Naive B cell (primary cell): ENCODE measurements at regions not wholly inside any gene's neighbourhood (a gene's known extent, or its start where the extent isn't known, plus 50 kb on each side); places are given as distances from the start of the nearest gene placed in this dataset.
A peak's percentile ranks its signal among the peaks of the same experiment; 100 is the strongest.

Experiments
- ATAC-seq, 2 donors: fragments of 150-1000 bp; cut with Tn5 transposase; 2 replicates each; pipeline ENCODE4 v1.10.0; 2021; ENCODE audit warnings: low read depth in 2 of 2, mild to moderate bottlenecking in 2 of 2, moderate library complexity in 2 of 2
- DNase-seq: peaks from one replicate; pipeline ENCODE4 v3.0.0; 2022
- H3K27ac Mint-ChIP-seq, 6 donors: one replicate each; pipeline ENCODE4 v1.8.0; 2020 to 2022; ENCODE audit warnings: mild to moderate bottlenecking in 6 of 6, mixed read lengths in 6 of 6, moderate library complexity in 5 of 6, inconsistent platforms in 2 of 6
- H3K27me3 Mint-ChIP-seq, 3 donors: one replicate each; pipeline ENCODE4 v1.8.0; 2021 to 2022; ENCODE audit warnings: mixed read lengths in 3 of 3, mild to moderate bottlenecking in 1 of 3
- H3K36me3 Mint-ChIP-seq, 2 donors: one replicate each; pipeline ENCODE4 v1.8.0; 2020 to 2022; ENCODE audit warnings: mixed read lengths in 2 of 2, inconsistent platforms in 1 of 2, mild to moderate bottlenecking in 1 of 2
- H3K4me1 Mint-ChIP-seq, 3 donors: one replicate each; pipeline ENCODE4 v1.8.0; 2020 to 2022; ENCODE audit warnings: mixed read lengths in 3 of 3, inconsistent platforms in 1 of 3, mild to moderate bottlenecking in 1 of 3, moderate library complexity in 1 of 3
- H3K4me3 Mint-ChIP-seq, 8 donors: one replicate each; pipeline ENCODE4 v1.8.0; 2020 to 2022; ENCODE audit warnings: mild to moderate bottlenecking in 8 of 8, mixed read lengths in 8 of 8, moderate library complexity in 8 of 8, inconsistent platforms in 2 of 8
- H3K9me3 Mint-ChIP-seq, 7 donors: one replicate each; pipeline ENCODE4 v1.8.0; 2020 to 2022; ENCODE audit warnings: mixed read lengths in 7 of 7, mild to moderate bottlenecking in 5 of 7, inconsistent platforms in 2 of 7, moderate library complexity in 1 of 7

DNA sequence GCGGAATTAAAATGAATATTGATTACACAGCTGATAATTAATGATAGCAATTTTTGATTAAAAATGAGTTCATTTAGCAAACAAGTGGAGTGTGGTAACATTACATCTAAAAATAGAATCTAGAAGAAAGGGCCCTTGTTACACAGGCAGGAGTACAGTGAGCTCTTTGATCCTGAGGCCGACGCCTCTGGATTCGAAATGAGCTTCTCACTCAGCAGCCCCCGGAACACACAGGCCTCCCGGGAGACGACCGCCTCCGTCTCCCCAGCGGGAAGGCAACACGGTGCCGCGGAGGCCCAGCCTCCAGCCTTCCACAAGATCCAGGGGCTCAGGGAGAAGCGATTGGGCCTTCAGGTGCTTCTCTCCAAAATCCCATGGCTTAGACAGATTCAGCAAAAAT is 379.1 kb downstream of the BRD1 start:
- ATAC-seq, result no peak
- Mint-ChIP-seq H3K9me3 (peaks cover 0 to 4% (median 0%) of the 10 kb centered on the region in 7 donors), H3K4me3 (no peak overlapping the region), H3K27ac (no peak overlapping the region), H3K4me1 (peaks cover 0 to 6% (median 0%) of the 10 kb centered on the region in 3 donors), H3K36me3 (no peaks in the 10 kb centered on the region), H3K27me3 (peaks cover 19 to 41% (median 20%) of the 10 kb centered on the region in 3 donors)
- DNase-seq, result no peak

DNA sequence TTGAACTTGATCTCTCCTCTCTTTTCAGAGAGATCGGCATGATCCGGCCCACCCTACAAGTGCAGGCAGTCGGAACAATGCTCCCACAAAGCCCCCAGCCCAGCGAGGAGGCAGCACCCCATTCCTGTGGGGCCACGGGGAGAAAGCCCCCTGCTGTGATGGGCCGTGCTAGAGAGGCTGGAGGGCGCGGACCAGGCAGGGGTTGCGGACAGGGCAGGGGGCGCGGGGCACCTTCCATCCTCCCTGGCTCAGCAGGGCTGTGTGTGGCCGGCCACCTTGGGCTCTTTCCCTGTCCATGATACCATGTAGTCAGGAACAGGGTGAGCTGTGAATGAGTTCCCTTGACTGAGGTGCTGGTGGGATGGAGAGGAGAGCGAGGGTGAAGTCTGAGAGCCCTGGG is 379.8 kb downstream of the BRD1 start:
- Mint-ChIP-seq H3K9me3 (peaks cover 0 to 4% (median 0%) of the 10 kb centered on the region in 7 donors), H3K36me3 (no peaks in the 10 kb centered on the region), H3K27me3 (peaks cover 19 to 41% (median 20%) of the 10 kb centered on the region in 3 donors), H3K27ac (no peak overlapping the region), H3K4me1 (peaks cover 0 to 6% (median 0%) of the 10 kb centered on the region in 3 donors), H3K4me3 (no peak overlapping the region)
- ATAC-seq (no peak), DNase-seq (no peak)

DNA sequence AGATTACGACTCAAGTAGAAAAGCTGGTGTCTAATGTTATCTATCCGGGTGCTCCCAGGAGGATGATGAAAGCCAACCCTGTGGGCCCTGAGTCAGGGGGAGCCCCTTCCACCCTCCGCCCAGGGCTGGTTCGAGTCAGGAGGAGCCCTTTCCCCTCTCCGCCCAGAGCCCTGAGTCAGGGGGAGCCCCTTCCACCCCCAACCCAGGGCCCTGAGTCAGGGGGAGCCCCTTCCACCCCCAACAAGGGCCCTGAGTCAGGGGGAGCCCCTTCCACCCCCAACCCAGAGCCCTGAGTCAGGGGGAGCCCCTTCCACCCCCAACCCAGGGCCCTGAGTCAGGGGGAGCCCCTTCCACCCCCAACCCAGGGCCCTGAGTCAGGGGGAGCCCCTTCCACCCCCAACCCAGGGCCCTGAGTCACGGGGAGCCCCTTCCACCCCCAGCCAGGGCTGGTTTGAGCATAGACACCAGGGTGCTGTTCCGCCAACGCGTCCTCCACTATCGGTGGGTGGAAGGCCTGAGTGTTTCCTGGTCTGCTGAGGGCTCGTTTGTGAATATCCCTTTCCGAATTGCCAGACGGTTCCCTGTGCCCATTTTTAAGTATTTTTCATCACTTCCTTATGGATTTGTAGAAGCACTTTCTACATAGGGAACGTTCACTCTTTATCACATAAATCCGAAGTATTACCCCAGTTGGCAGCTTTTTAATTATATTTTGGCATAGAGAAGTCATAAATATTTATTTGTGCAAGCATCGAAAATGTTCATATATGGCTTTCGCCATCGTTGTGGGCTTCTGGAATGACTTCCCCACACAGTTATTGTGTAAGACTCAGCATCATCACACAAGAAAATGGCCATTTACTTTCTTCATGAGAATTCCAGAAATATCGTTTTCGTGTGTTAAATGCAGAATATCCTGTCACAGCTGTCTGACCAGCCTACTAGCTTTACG is 380.6 kb downstream of the BRD1 start:
- Mint-ChIP-seq H3K4me1 (peaks cover 0 to 6% (median 0%) of the 10 kb centered on the region in 3 donors), H3K9me3 (peaks cover 0 to 4% (median 0%) of the 10 kb centered on the region in 7 donors)

DNA sequence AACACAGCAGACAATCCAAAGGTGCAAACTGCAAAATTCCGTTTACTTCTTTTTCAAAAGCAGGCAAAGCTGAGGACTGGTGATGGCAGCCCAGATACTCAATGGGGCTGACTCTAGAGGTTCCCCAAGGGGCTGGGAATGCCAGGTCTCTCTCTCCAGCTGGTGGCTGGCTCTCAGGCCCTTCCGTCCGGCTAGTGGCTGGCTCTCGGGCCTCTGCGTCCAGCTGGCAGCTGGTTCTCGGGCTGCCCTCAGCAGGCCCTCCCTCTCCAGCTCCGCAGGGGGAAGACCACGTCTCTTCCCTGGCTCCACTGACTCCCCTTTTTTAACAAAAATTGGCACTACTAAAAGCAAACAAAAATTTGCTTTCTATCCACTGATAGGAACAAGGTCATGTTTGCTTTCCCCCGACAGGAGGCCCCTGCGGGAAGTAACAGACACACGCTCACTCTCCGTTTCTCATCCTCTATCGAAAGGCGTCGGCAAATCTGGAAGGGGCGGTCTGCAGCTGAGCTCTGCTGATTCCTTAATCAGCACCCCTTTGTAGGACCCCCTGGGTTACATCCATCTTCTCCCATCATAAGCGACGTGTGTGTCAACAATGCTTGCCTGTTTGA is 381.4 kb downstream of the BRD1 start:
- DNase-seq, result no peak
- H3K36me3 Mint-ChIP-seq, result no peaks in the 10 kb centered on the region
- H3K4me3 Mint-ChIP-seq, result no peak overlapping the region
- peaks cover 0 to 4% (median 0%) of the 10 kb centered on the region in 7 donors for H3K9me3 Mint-ChIP-seq
- H3K4me1 Mint-ChIP-seq, result peaks cover 0 to 6% (median 0%) of the 10 kb centered on the region in 3 donors
- peaks cover 19 to 42% (median 20%) of the 10 kb centered on the region in 3 donors for H3K27me3 Mint-ChIP-seq
- ATAC-seq, result no peak
- no peak overlapping the region for H3K27ac Mint-ChIP-seq

More for the DNA sequence above, 380.6 kb downstream of the BRD1 start:
- no peak overlapping the region for H3K4me3 Mint-ChIP-seq
- ATAC-seq (no peak), DNase-seq (peak; percentile 5)
- H3K36me3 Mint-ChIP-seq, result no peaks in the 10 kb centered on the region
- H3K27me3 Mint-ChIP-seq, result peaks cover 19 to 41% (median 20%) of the 10 kb centered on the region in 3 donors
- H3K27ac Mint-ChIP-seq, result no peak overlapping the region

DNA sequence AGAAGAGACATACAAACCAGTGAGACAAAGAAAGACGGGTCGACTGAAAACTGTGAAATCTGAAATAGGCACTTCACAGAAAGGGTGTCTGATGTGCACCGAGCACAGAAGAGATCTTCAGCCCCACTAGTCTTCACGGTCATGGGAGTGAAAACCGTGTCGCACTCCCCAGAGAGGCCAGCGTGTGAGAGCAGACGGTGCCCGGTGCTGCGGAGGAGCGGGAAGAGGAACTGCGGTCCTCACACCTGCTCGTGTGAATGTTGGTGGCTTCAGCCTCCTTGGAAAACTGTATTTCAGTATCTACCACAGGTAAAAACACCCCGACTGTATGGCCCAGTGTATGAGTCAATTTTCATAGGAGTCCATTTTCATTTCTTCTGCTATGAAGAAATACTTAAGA is 382.9 kb downstream of the BRD1 start:
- Mint-ChIP-seq H3K27ac (no peak overlapping the region), H3K4me3 (no peak overlapping the region), H3K4me1 (peaks cover 0 to 2% (median 0%) of the 10 kb centered on the region in 3 donors), H3K27me3 (peaks cover 9 to 36% (median 12%) of the 10 kb centered on the region in 3 donors), H3K36me3 (no peaks in the 10 kb centered on the region), H3K9me3 (peaks cover 0 to 4% (median 0%) of the 10 kb centered on the region in 7 donors)
- DNase-seq, result no peak
- no peak for ATAC-seq

- Mint-ChIP-seq H3K4me3 (no peak overlapping the region), H3K27ac (peak overlapping the region in 1 of 6 donors; percentile 81)
Observed at GRCh38 chr22:49440931-49441330, 386.7 kb downstream of the BRD1 start.

GRCh38 chr22:49439373-49439772 is 388.3 kb downstream of the BRD1 start:
- ATAC-seq, result no peak
- H3K27me3 Mint-ChIP-seq, result peaks cover 0 to 8% (median 4%) of the 10 kb centered on the region in 3 donors

More at GRCh38 chr22:49440931-49441330, 386.7 kb downstream of the BRD1 start:
- Mint-ChIP-seq H3K36me3 (peaks cover 0 to 16% of the 10 kb centered on the region in 2 donors), H3K27me3 (peaks cover 0 to 18% (median 10%) of the 10 kb centered on the region in 3 donors), H3K9me3 (peaks cover 0 to 7% (median 0%) of the 10 kb centered on the region in 7 donors), H3K4me1 (peaks cover 0 to 2% (median 0%) of the 10 kb centered on the region in 3 donors)
- DNase-seq (no peak), ATAC-seq (no peak)

DNA sequence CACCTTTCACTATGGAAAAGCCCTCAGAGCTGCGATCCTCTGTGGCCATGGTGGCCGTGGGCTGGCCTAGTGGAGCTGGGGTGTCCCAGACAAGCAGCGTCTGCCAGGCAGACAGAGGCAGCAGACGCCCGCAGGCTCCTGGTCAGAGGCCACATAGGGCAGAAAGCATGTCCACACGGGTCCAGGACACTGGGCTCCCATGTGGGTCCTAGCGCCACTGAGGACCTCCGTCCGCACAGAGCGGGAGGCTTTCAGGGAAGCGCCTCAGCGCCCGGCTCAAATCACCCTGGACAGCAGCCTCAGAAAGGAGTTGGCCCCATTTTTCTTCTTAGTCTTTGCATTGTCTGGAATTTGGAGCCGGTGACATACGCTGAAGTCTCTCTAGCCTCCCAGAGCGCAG is 389.7 kb downstream of the BRD1 start:
- ATAC-seq, result no peak
- no peak overlapping the region for H3K27ac Mint-ChIP-seq
- no peak for DNase-seq
- peaks cover 0 to 13% (median 3%) of the 10 kb centered on the region in 7 donors for H3K9me3 Mint-ChIP-seq
- H3K4me3 Mint-ChIP-seq, result no peak overlapping the region
- H3K27me3 Mint-ChIP-seq, result peaks cover 0 to 8% (median 4%) of the 10 kb centered on the region in 3 donors
- H3K36me3 Mint-ChIP-seq, result peaks cover 0 to 16% of the 10 kb centered on the region in 2 donors
- no peaks in the 10 kb centered on the region for H3K4me1 Mint-ChIP-seq

More at GRCh38 chr22:49439373-49439772, 388.3 kb downstream of the BRD1 start:
- peaks cover 0 to 16% of the 10 kb centered on the region in 2 donors for H3K36me3 Mint-ChIP-seq
- H3K27ac Mint-ChIP-seq, result no peak overlapping the region
- H3K9me3 Mint-ChIP-seq, result peaks cover 0 to 13% (median 3%) of the 10 kb centered on the region in 7 donors
- H3K4me3 Mint-ChIP-seq, result no peak overlapping the region
- DNase-seq, result no peak
- H3K4me1 Mint-ChIP-seq, result no peaks in the 10 kb centered on the region

DNA sequence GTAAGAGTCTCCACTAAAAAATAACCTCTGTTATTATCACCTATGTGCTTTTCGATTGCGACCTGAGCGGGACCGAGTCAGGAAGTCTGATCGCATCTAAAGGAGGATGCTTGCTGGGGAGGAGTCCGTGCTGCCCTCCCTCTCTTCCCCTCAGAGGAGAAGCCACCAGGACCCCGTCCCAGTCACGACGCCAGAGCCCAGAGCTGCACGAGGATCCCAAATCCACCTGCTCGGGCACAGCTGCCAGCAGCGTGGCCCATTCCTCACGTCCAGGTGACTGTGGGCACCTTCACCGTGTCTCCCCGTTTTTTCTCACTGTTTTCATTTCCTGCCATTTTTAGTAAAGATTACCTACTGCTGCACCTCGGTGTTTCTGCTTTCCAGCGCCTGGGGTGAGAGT is 390.3 kb downstream of the BRD1 start:
- Mint-ChIP-seq H3K27ac (no peak overlapping the region), H3K27me3 (peaks cover 0 to 8% (median 4%) of the 10 kb centered on the region in 3 donors), H3K4me3 (no peak overlapping the region), H3K4me1 (no peaks in the 10 kb centered on the region), H3K9me3 (peaks cover 0 to 13% (median 3%) of the 10 kb centered on the region in 7 donors), H3K36me3 (peaks cover 0 to 16% of the 10 kb centered on the region in 2 donors)
- ATAC-seq (no peak), DNase-seq (no peak)

- Mint-ChIP-seq H3K36me3 (peaks cover 0 to 16% of the 10 kb centered on the region in 2 donors), H3K4me1 (no peaks in the 10 kb centered on the region), H3K4me3 (no peak overlapping the region), H3K9me3 (peaks cover 0 to 13% (median 3%) of the 10 kb centered on the region in 7 donors), H3K27ac (peak overlapping the region in 1 of 6 donors; percentile 61), H3K27me3 (peaks cover 0 to 4% (median 4%) of the 10 kb centered on the region in 3 donors)
- ATAC-seq, result no peak
- no peak for DNase-seq
Observed at GRCh38 chr22:49436056-49436455, 391.6 kb downstream of the BRD1 start.

GRCh38 chr22:49435596-49435995 is 392.1 kb downstream of the BRD1 start:
- H3K4me1 Mint-ChIP-seq, result no peaks in the 10 kb centered on the region
- ATAC-seq, result no peak
- H3K27ac Mint-ChIP-seq, result peak overlapping the region in 1 of 6 donors; percentile 61
- H3K36me3 Mint-ChIP-seq, result peaks cover 0 to 16% of the 10 kb centered on the region in 2 donors
- H3K9me3 Mint-ChIP-seq, result peaks cover 0 to 13% (median 3%) of the 10 kb centered on the region in 7 donors
- no peak for DNase-seq
- H3K4me3 Mint-ChIP-seq, result no peak overlapping the region
- peaks cover 0 to 4% (median 0%) of the 10 kb centered on the region in 3 donors for H3K27me3 Mint-ChIP-seq

GRCh38 chr22:49433717-49434611 is 393.7 kb downstream of the BRD1 start:
- Mint-ChIP-seq H3K36me3 (peaks cover 0 to 16% of the 10 kb centered on the region in 2 donors), H3K9me3 (peaks cover 0 to 13% (median 3%) of the 10 kb centered on the region in 7 donors), H3K4me3 (no peak overlapping the region), H3K4me1 (no peaks in the 10 kb centered on the region), H3K27ac (no peak overlapping the region), H3K27me3 (peaks cover 0 to 4% (median 0%) of the 10 kb centered on the region in 3 donors)
- ATAC-seq, result no peak
- DNase-seq, result no peak
